NB4 (cell line): ENCODE measurements at regions not wholly inside any gene's neighbourhood (a gene's known extent, or its start where the extent isn't known, plus 50 kb on each side); places are given as distances from the start of the nearest gene placed in this dataset.

Experiments
- POLR2A ChIP-seq: IDR thresholded peaks from 2 replicates; pipeline ENCODE4 v1.6.1; 2011; ENCODE audit warnings: mild to moderate bottlenecking; ENCODE audit not compliant: insufficient read length; ENCODE audit errors: extremely low read depth
- TF ChIP-seq, protein P1 (sequence below): IDR thresholded peaks from one replicate; pipeline ENCODE4 v1.5.1; 2012; ENCODE audit warnings: low read depth, low read length
- TF ChIP-seq, protein P2 (sequence below): IDR thresholded peaks from 2 replicates; pipeline ENCODE4 v1.6.1; 2011; ENCODE audit warnings: low read depth, low read length

DNA sequence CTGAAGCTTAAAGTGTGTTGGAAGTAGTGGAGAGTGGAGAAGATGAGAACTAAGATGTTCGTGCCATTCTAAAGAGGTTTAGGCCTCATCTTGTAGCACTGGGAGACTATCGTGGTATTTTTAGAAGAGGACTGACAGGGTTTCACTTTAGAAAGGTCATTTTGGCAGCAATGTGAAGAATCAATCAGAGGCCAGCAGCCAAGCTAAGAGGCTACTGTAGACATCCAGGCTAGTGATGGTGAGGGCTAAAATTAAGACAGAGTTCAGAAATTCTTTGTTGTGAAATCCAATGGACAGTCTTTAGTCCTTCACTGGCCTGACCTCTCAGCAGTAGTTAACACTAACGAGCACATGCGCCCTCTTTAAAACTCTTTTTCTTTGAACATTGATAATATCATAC is 288.2 kb downstream of the TBL1XR1 start:
- no peak for TF ChIP-seq POLR2A
- TF ChIP-seq, protein P1, sequence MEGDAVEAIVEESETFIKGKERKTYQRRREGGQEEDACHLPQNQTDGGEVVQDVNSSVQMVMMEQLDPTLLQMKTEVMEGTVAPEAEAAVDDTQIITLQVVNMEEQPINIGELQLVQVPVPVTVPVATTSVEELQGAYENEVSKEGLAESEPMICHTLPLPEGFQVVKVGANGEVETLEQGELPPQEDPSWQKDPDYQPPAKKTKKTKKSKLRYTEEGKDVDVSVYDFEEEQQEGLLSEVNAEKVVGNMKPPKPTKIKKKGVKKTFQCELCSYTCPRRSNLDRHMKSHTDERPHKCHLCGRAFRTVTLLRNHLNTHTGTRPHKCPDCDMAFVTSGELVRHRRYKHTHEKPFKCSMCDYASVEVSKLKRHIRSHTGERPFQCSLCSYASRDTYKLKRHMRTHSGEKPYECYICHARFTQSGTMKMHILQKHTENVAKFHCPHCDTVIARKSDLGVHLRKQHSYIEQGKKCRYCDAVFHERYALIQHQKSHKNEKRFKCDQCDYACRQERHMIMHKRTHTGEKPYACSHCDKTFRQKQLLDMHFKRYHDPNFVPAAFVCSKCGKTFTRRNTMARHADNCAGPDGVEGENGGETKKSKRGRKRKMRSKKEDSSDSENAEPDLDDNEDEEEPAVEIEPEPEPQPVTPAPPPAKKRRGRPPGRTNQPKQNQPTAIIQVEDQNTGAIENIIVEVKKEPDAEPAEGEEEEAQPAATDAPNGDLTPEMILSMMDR: no peak
- TF ChIP-seq, protein P2, sequence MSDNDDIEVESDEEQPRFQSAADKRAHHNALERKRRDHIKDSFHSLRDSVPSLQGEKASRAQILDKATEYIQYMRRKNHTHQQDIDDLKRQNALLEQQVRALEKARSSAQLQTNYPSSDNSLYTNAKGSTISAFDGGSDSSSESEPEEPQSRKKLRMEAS: no peak
